ENCODE measurements at regions not wholly inside any gene's neighbourhood (a gene's known extent, or its start where the extent isn't known, plus 50 kb on each side); places are given as distances from the start of the nearest gene placed in this dataset.

DNA sequence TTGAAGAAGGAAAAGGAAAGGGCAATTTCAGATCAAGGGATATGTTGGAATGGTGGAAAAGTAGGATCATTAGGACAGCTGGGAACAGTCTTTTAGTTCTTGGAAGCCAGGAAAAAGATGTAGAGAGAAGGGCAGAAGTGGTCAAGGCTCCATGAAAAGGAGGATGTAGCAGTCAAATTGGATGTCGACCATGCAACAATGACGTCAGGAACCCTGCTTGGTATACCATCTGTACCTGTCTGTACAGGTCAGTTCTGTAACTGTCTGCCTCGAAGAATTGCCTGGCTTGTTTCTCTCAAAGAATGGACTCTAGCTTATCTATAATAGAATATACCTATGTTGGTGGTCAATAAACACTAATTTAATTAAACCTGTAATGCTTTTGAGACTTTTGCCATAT, 157.8 kb upstream of the SGO1 start:
- no peak for TF ChIP-seq CTCF (IDR thresholded peaks at IDR 0.05)
- Mint-ChIP-seq H3K4me1 (peaks cover 4% of the 10 kb centered on the region), H3K36me3 (no peaks in the 10 kb centered on the region), H3K27ac (no peak overlapping the region), H3K9me3 (no peaks in the 10 kb centered on the region), H3K4me3 (no peak overlapping the region), H3K27me3 (ENCODE audit: insufficient read depth, low read depth) (peaks cover 2% of the 10 kb centered on the region)
- H4K20me1 ChIP-seq (ENCODE audit: low read depth), result no peaks in the 10 kb centered on the region
- H3K27me3 ChIP-seq, result no peaks in the 10 kb centered on the region
- no peak overlapping the region for H3K9ac ChIP-seq
- H3F3A ChIP-seq (ENCODE audit: low read depth), result no peaks in the 10 kb centered on the region
- peak overlapping the region; percentile 31 for H2AFZ ChIP-seq (replicated peaks)
- no peaks in the 10 kb centered on the region for H3K79me2 ChIP-seq (ENCODE audit: low read depth)
- no peaks in the 10 kb centered on the region for H3K9me3 ChIP-seq (ENCODE audit: low read depth)
- no peaks in the 10 kb centered on the region for H3K36me3 ChIP-seq
- no peak overlapping the region for H3K27ac ChIP-seq
- DNase-seq (ENCODE audit: low spot score), result no peak
- H3K4me3 ChIP-seq, result no peak overlapping the region
- H3K4me2 ChIP-seq, result no peak overlapping the region
- H3K4me1 ChIP-seq, result peaks cover 19% of the 10 kb centered on the region

GRCh38 chr3:20340324-20340928, 154.4 kb upstream of the SGO1 start:
- Histone ChIP-seq H3K9me3 (ENCODE audit: low read depth) (no peaks in the 10 kb centered on the region), H4K20me1 (ENCODE audit: low read depth) (no peaks in the 10 kb centered on the region), H3K36me3 (no peaks in the 10 kb centered on the region), H2AFZ (replicated peaks) (peak overlapping the region; percentile 73), H3K4me2 (no peak overlapping the region), H3K9ac (no peak overlapping the region), H3K27me3 (no peaks in the 10 kb centered on the region), H3F3A (ENCODE audit: low read depth) (peaks cover 8% of the 10 kb centered on the region), H3K4me3 (no peak overlapping the region), H3K79me2 (ENCODE audit: low read depth) (no peaks in the 10 kb centered on the region), H3K27ac (no peak overlapping the region), H3K4me1 (peaks cover 26% of the 10 kb centered on the region)
- H3K9me3 Mint-ChIP-seq, result no peaks in the 10 kb centered on the region
- no peak overlapping the region for H3K4me3 Mint-ChIP-seq
- H3K27ac Mint-ChIP-seq, result no peak overlapping the region
- peaks cover 4% of the 10 kb centered on the region for H3K4me1 Mint-ChIP-seq
- no peaks in the 10 kb centered on the region for H3K36me3 Mint-ChIP-seq
- H3K27me3 Mint-ChIP-seq (ENCODE audit: insufficient read depth, low read depth), result no peaks in the 10 kb centered on the region
- TF ChIP-seq EZH2phosphoT487 (IDR thresholded peaks at IDR 0.05) (no peak), CTCF (IDR thresholded peaks at IDR 0.05) (peak; percentile 98), EZH2 (IDR thresholded peaks at IDR 0.05) (no peak)
- DNase-seq (ENCODE audit: low spot score), result peak; percentile 79

GRCh38 chr3:20336572-20336971, 150.6 kb upstream of the SGO1 start:
- H3K9ac ChIP-seq, result no peak overlapping the region
- Mint-ChIP-seq H3K9me3 (no peaks in the 10 kb centered on the region), H3K4me3 (no peak overlapping the region), H3K27me3 (ENCODE audit: insufficient read depth, low read depth) (no peaks in the 10 kb centered on the region), H3K4me1 (peaks cover 4% of the 10 kb centered on the region), H3K27ac (no peak overlapping the region), H3K36me3 (peaks cover 2% of the 10 kb centered on the region)
- H3K27ac ChIP-seq, result no peak overlapping the region
- H3K4me2 ChIP-seq, result no peak overlapping the region
- no peak overlapping the region for H3K4me3 ChIP-seq
- no peak for DNase-seq (ENCODE audit: low spot score)
- H3K36me3 ChIP-seq, result no peaks in the 10 kb centered on the region
- no peaks in the 10 kb centered on the region for H3K27me3 ChIP-seq
- H3K79me2 ChIP-seq (ENCODE audit: low read depth), result no peaks in the 10 kb centered on the region
- peaks cover 49% of the 10 kb centered on the region for H3K4me1 ChIP-seq
- H2AFZ ChIP-seq (replicated peaks), result no peak overlapping the region
- no peaks in the 10 kb centered on the region for H3K9me3 ChIP-seq (ENCODE audit: low read depth)
- TF ChIP-seq CTCF (IDR thresholded peaks at IDR 0.05) (no peak), EZH2phosphoT487 (IDR thresholded peaks at IDR 0.05) (no peak), EZH2 (IDR thresholded peaks at IDR 0.05) (no peak)
- peaks cover 42% of the 10 kb centered on the region for H3F3A ChIP-seq (ENCODE audit: low read depth)
- no peaks in the 10 kb centered on the region for H4K20me1 ChIP-seq (ENCODE audit: low read depth)
